HG02610 (cell line): ENCODE measurements at regions not wholly inside any gene's neighbourhood (a gene's known extent, or its start where the extent isn't known, plus 50 kb on each side); places are given as distances from the start of the nearest gene placed in this dataset.
A peak's percentile ranks its signal among the peaks of the same experiment; 100 is the strongest.
"Not testable (repeated sequence)": the region's sequence is repeated elsewhere in the genome, so short reads cannot be mapped to it uniquely, and the experiment has no call there.

Source experiments
- ATAC-seq: cut with Tn5 transposase; IDR thresholded peaks from one replicate; pipeline ENCODE4 v1.9.1; 2021; ENCODE audit warnings: mild to moderate bottlenecking, moderate library complexity; ENCODE audit not compliant: unreplicated experiment

DNA sequence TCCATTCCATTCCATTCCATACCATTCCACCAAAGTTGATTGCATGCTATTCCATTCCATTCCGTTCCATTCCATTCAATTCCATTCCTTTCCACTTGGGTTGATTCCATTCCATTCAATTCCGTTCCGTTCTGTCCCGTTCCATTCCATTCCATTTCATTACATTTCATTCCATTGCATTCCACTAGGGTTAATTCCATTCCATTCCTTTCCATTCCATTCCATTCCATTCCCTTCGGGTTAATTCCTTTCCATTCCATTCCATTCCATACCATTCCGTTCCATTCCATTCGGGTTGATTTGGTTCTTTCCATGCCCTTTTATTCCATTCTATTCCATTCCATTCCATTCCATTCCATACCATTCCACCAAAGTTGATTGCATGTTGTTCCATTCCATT lies 131.9 kb downstream of the CWH43 start:
- ATAC-seq: not testable (repeated sequence)

DNA sequence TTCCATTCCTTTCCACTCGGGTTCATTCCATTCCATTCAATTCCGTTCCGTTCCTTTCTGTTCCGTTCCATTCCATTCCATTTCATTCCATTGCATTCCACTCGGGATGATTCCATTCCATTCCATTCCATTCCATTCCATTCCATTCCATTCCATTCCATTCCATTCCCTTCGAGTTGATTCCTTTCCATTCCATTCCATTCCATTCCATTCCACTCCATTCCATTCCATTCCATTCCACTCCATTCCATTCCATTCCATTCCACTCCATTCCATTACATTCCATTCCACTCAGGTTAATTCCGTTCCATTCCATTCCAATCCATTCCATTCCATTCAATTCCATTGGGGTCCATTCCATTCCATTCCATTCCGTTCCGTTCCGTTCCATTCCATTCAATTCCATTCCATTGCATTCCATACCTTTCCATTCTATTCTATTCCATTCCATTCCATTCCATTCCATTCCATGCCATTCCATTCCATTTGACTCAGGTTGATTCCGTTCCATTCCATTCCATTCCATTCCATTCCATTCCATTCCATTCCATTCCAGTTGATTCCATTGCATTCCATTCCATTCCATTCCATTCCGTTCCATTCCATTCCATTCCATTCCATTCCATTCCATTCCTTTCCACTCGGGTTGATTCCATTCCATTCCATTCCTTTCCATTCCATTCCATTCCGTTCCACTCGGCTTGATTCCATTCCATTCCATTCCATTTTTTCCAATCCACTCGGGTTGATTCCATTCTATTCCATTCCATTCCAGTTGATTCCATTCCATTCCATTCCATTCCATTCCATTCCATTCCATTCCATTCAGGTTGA lies 132.5 kb downstream of the CWH43 start:
- peak; percentile 68 for ATAC-seq

GRCh38 chr4:49119345-49119744 lies 133.3 kb downstream of the CWH43 start:
- ATAC-seq: peak; percentile 9

DNA sequence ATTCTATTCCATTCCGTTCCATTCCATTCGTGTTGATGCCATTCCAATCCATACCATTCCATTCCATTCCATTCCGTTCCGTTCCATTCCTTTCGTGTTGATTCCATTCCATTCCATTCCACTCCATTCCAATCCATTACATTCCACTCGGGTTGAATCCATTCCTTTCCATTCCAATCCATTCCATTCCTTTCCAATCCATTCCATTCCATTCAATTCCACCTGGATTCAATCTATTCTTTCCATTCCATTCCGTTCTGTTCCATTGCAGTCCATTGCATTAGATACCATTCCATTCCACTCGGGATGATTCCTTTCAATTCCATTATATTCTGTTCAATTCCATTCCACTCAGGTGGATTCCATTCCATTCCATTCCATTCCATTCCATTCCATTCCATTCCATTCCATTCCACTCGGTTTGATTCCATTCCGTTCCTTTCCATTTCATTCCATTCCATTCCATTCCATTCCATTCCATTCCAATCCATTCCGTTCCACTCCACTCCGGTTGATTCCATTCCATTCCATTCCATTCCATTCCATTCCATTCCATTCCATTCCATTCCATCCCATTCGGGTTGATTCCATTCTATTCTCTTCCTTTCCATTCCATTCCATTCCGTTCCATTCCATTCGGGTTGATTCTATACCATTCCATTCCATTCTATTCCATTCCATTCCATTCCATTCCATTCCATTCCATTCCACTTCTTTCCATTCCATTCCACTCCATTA lies 134.1 kb downstream of the CWH43 start:
- not testable (repeated sequence) for ATAC-seq

DNA sequence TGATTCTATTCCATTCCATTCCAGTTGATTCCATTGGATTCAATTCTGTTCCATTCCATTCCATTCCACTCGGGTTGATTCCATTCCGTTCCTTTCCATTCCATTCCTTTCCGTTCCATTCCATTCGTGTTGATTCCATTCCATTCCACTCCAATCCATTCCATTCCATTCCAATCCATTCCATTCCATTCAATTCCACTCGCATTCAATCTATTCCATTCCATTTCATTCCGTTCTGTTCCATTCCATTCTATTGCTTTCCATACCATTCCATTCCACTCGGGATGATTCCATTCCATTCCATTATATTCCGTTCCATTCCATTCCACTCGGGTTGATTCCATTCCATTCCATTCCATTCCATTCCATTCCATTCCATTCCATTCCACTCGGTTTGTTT lies 134.7 kb downstream of the CWH43 start:
- peak; percentile 18 for ATAC-seq

- peak; percentile 23 for ATAC-seq
These were observed 140.4 kb downstream of the CWH43 start for GRCh38 chr4:49126443-49126842.

- not testable (repeated sequence) for ATAC-seq
These were observed 140.8 kb downstream of the CWH43 start for GRCh38 chr4:49126858-49127257.

DNA sequence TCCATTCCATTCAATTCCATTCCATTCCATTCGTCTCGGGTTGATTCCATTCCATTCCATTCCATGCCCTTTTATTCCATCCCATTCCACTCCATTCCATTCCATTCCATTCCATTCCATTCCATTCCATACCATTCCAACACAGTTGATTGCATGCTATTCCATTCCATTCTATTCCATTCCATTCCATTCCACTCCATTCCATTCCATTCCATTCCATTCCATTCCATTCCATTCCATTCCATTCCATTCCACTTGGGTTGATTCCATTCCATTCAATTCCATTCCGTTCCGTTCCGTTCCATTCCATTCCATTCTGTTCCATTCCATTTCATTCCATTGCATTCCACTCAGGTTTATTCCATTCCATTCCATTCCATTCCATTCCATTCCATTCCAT lies 143.3 kb downstream of the CWH43 start:
- ATAC-seq: not testable (repeated sequence)

DNA sequence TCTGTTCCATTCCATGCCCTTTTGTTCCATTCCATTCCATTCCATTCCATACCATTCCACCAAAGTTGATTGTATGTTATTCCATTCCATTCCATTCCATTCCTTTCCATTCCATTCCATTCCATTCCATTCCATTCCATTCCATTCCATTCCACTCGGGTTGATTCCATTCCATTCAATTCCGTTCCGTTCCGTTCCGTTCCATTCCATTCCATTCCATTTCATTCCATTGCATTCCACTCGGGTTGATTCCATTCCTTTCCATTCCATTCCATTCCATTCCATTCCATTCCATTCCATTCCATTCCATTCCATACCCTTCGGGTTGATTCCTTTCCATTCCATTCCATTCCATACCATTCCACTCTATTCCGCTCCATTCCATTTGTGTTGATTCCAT lies 143.8 kb downstream of the CWH43 start:
- peak; percentile 35 for ATAC-seq

DNA sequence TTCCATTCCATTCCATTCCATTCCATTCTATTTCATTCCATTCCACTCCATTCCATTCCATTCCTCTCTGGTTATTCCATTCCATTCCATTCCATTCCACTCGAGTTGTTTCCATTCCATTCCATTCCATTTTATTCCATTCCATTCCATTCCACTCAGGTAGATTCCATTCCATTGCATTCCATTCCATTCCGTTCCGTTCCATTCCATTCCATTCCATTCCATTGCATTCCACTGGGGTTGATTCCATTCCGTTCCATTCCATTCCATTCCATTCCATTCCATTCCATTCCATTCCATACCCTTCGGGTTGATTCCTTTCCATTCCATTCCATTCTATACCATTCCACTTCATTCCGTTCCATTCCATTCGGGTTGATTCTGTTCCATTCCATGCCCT lies 144.6 kb downstream of the CWH43 start:
- not testable (repeated sequence) for ATAC-seq

DNA sequence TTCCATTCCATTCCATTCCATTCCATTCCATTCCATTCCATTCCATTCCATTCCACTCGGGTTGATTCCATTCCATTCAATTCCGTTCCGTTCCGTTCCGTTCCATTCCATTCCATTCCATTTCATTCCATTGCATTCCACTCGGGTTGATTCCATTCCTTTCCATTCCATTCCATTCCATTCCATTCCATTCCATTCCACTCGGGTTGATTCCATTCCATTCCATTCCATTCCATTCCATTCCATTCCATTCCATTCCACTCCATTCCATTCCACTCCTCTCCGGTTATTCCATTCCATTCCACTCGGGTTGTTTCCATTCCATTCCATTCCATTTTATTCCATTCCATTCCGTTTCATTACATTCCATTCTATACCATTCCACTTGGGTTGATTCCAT lies 151.0 kb downstream of the CWH43 start:
- ATAC-seq: peak; percentile 63

DNA sequence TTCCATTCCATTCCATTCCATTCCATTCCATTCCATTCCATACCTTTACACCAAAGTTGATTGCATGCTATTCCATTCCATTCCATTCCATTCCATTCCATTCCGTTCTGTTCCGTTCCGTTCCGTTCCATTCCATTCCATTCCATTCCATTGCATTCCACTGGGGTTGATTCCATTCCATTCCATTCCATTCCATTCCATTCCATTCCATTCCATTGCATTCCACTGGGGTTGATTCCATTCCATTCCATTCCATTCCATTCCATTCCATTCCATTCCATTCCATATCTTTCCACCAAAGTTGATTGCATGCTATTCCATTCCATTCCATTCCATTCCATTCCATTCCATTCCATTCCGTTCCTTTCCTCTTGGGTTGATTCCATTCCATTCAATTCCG lies 151.9 kb downstream of the CWH43 start:
- not testable (repeated sequence) for ATAC-seq

GRCh38 chr4:49138818-49139217 lies 152.7 kb downstream of the CWH43 start:
- ATAC-seq: not testable (repeated sequence)

GRCh38 chr4:49139513-49139912 lies 153.4 kb downstream of the CWH43 start:
- peak; percentile 54 for ATAC-seq

GRCh38 chr4:49140351-49140750 lies 154.3 kb downstream of the CWH43 start:
- not testable (repeated sequence) for ATAC-seq

- ATAC-seq: peak; percentile 23
These were observed 155.9 kb downstream of the CWH43 start for GRCh38 chr4:49141955-49142354.

- ATAC-seq: peak; percentile 56
These were observed 161.1 kb downstream of the CWH43 start for GRCh38 chr4:49147143-49147542.

- ATAC-seq: not testable (repeated sequence)
These were observed 161.5 kb downstream of the CWH43 start for GRCh38 chr4:49147596-49147995.

DNA sequence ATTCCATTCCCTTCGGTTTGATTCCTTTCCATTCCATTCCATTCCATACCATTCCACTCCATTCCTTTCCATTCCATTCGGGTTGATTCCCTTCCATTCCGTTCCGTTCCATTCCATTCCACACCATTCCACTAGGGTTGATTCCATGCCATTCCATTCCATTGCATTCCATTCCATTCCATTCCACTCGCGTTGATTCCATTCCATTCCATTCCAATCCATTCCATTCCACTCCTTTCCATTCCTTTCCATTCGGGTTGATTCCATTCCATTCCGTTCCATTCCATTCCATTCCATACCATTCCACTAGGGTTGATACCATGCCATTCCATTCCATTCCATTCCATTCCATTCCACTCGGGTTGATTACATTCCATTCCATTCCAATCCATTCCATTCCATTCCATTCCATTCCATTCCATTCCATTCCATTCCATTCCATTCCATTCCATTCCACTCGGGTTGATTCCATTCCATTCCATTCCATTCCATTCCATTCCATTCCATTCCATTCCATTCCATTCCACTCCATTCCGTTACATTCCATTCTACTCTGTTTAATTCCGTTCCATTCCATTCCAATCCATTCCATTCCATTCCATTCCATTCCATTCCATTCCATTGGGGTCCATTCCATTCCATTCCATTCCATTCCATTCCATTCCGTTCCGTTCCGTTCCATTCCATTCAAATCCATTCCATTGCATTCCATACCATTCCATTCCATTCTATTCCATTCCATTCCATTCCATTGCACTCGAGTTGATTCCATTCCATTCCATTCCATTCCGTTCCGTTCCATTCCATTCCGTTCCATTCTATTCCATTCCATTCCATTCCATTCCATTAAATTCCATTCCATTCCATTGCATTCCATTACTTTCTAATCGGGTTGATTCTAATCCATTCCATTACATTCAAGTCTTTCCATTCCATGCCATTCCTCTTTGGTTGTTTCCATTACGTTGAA lies 163.2 kb downstream of the CWH43 start:
- peak; percentile 80 for ATAC-seq

GRCh38 chr4:49150351-49151083 lies 164.4 kb downstream of the CWH43 start:
- not testable (repeated sequence) for ATAC-seq
